ENCODE measurements at regions not wholly inside any gene's neighbourhood (a gene's known extent, or its start where the extent isn't known, plus 50 kb on each side); places are given as distances from the start of the nearest gene placed in this dataset.

DNA sequence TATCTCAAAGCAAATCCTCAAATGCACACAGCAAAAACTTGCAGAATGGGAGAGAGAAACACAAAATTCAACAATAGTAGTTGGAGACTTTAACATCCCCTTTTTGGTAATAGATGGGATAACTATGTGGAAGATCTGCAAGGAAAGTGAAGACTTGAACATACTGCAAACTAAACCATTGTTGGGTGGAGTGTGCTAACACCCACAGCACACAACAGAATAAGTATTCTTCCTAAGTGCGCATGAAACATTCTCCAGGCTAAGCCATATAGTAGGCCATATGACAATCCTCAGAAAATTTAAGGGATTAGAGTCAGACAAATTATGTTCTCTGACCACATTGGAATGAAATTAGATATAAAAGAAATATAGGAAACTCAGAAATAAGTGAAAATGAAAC is 230.6 kb downstream of the FBXO15 start:
- no peak overlapping the region for H3K4me3 Mint-ChIP-seq
- H3K36me3 Mint-ChIP-seq (ENCODE audit: low read depth), result no peaks in the 10 kb centered on the region
- DNase-seq (no peak), ATAC-seq (ENCODE audit: low read depth) (no peak)
- ChIA-PET CTCF (no interaction called here), POLR2A (no interaction called here)
- TF ChIP-seq, protein P1, sequence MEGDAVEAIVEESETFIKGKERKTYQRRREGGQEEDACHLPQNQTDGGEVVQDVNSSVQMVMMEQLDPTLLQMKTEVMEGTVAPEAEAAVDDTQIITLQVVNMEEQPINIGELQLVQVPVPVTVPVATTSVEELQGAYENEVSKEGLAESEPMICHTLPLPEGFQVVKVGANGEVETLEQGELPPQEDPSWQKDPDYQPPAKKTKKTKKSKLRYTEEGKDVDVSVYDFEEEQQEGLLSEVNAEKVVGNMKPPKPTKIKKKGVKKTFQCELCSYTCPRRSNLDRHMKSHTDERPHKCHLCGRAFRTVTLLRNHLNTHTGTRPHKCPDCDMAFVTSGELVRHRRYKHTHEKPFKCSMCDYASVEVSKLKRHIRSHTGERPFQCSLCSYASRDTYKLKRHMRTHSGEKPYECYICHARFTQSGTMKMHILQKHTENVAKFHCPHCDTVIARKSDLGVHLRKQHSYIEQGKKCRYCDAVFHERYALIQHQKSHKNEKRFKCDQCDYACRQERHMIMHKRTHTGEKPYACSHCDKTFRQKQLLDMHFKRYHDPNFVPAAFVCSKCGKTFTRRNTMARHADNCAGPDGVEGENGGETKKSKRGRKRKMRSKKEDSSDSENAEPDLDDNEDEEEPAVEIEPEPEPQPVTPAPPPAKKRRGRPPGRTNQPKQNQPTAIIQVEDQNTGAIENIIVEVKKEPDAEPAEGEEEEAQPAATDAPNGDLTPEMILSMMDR (IDR thresholded peaks at IDR 0.05), result no peak
- no peak overlapping the region for H3K27ac Mint-ChIP-seq
- H3K4me1 Mint-ChIP-seq, result no peaks in the 10 kb centered on the region
- intact Hi-C loops (cut with micrococcal nuclease), result no loop called here
- H3K9me3 Mint-ChIP-seq, result no peaks in the 10 kb centered on the region
- H3K27me3 Mint-ChIP-seq, result peaks cover 2% of the 10 kb centered on the region

DNA sequence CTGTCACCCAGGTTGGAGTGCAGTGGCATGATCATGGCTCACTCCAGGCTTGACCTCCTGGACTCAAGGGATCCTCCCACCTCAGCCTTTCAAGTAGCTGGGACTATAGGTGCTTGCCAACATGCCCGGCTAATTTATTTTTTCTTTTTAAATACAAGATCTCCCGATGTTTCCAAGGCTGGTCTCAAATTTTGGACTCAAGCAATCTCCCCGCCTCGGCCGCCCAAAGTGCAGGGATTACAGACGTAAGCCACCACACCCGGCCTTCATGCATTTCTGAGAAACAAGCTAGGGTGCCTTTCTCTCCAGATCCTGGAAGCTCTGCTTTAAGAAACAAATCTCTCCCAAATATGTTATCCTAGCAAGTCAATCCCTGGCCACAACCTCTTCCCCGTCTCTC is 234.1 kb downstream of the FBXO15 start:
- Mint-ChIP-seq H3K36me3 (ENCODE audit: low read depth) (no peaks in the 10 kb centered on the region), H3K4me1 (no peaks in the 10 kb centered on the region), H3K27ac (no peak overlapping the region), H3K27me3 (peaks cover 7% of the 10 kb centered on the region), H3K4me3 (no peak overlapping the region), H3K9me3 (no peaks in the 10 kb centered on the region)
- DNase-seq, result no peak
- CTCF ChIA-PET, result no interaction called here
- intact Hi-C loops (cut with micrococcal nuclease), result no loop called here
- TF ChIP-seq, protein P1 (IDR thresholded peaks at IDR 0.05), result no peak
- POLR2A ChIA-PET, result no interaction called here
- ATAC-seq (ENCODE audit: low read depth), result no peak

DNA sequence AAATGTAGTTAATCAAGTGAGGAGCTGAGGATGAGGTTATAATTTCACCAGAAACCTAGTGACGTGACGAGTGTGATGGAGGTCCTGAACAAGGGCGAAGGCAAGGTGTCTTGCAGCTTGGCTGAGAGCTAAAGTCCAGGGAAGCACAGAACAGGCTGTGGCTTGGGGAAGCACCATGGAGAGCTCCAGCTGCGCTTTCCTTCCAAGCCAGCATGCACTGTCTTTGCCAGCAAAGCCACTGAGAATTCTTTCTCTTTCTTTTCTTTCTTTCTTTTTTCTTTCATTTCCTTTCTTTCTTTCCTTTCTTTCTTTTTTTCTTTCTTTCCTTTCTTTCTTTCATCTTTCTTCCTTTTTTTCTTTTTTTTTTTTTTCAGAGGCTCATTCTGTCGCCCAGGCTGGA is 239.3 kb downstream of the FBXO15 start:
- Mint-ChIP-seq H3K36me3 (ENCODE audit: low read depth) (no peaks in the 10 kb centered on the region), H3K4me3 (no peak overlapping the region), H3K9me3 (no peaks in the 10 kb centered on the region), H3K27ac (no peak overlapping the region), H3K27me3 (peaks cover 7% of the 10 kb centered on the region), H3K4me1 (no peaks in the 10 kb centered on the region)
- no peak for ATAC-seq (ENCODE audit: low read depth)
- intact Hi-C loops (cut with micrococcal nuclease), result no loop called here
- CTCF ChIA-PET, result no interaction called here
- TF ChIP-seq, protein P1 (IDR thresholded peaks at IDR 0.05), result no peak
- POLR2A ChIA-PET, result no interaction called here
- no peak for DNase-seq

DNA sequence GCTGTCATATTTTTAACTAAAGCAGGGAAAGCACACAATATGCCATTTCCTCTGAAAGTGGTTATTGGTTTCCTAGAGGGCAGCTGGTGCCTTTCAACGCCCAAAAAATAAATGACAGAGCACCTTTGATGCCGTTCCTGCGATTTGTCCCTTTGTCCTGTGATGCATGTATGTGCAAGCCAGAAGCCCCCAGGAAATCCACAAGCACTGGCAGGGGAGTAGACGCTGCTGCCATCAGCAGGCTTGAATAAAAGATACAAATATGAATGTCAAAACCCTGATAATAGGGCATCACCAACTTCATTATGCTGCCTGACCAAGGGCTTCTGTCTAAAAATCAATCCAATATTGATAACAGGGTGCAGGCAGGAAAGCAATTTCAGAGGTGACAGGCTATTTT is 246.1 kb downstream of the FBXO15 start:
- Mint-ChIP-seq H3K9me3 (no peaks in the 10 kb centered on the region), H3K4me3 (no peak overlapping the region), H3K4me1 (no peaks in the 10 kb centered on the region), H3K36me3 (ENCODE audit: low read depth) (no peaks in the 10 kb centered on the region), H3K27me3 (no peaks in the 10 kb centered on the region), H3K27ac (no peak overlapping the region)
- TF ChIP-seq, protein P1 (IDR thresholded peaks at IDR 0.05), result no peak
- ChIA-PET POLR2A (no interaction called here), CTCF (no interaction called here)
- no peak for ATAC-seq (ENCODE audit: low read depth)
- intact Hi-C loops (cut with micrococcal nuclease), result no loop called here
- DNase-seq, result no peak

DNA sequence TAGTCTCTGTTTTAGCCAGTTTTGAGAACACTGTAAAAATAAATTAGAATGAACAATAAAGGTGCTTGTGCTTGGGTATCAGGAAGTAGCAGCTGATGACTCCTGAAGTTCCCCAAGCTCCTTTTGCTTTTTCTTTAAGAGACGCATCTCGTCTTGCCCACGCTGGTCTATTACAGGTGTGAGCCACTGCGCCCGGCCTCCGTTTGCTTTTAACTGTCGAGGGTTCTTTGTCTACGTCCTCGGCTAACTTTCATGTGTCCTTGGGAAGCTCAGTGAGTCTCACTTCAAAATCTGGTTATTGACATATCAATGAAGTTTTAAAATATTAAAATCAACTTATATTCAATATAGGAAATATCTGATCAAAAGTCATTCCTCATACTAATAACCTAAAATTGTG is 246.5 kb downstream of the FBXO15 start:
- H3K36me3 Mint-ChIP-seq (ENCODE audit: low read depth), result no peaks in the 10 kb centered on the region
- no peaks in the 10 kb centered on the region for H3K4me1 Mint-ChIP-seq
- H3K27me3 Mint-ChIP-seq, result no peaks in the 10 kb centered on the region
- no peak overlapping the region for H3K4me3 Mint-ChIP-seq
- H3K9me3 Mint-ChIP-seq, result no peaks in the 10 kb centered on the region
- H3K27ac Mint-ChIP-seq, result no peak overlapping the region
- POLR2A ChIA-PET, result no interaction called here
- ATAC-seq (ENCODE audit: low read depth) (no peak), DNase-seq (no peak)
- TF ChIP-seq, protein P1 (IDR thresholded peaks at IDR 0.05), result no peak
- intact Hi-C loops (cut with micrococcal nuclease), result no loop called here
- CTCF ChIA-PET, result no interaction called here
